ENCODE measurements at regions not wholly inside any gene's neighbourhood (a gene's known extent, or its start where the extent isn't known, plus 50 kb on each side); places are given as distances from the start of the nearest gene placed in this dataset.

- WGBS (ENCODE audit: insufficient coverage, low coverage, missing lambda C conversion rate), result 3% methylated on average over 3 of the region's 3 CpGs
- H3K36me3 ChIP-seq (ENCODE audit: control insufficient read depth, insufficient read depth, low read length), result no peaks in the 10 kb centered on the region
- DNase-seq (ENCODE audit: extremely low read depth in 1 of 4, low spot score in 3 of 4), result no peak
- ChIA-PET POLR2A (no interaction called here), CTCF (ENCODE audit: low intra/inter-chr PET ratio) (no interaction called here)
- H3K4me3 ChIP-seq, result no peak overlapping the region
- in situ Hi-C loops (cut with MboI), result no loop called here
- H3K9me1 ChIP-seq (ENCODE audit: control insufficient read depth, insufficient read depth, low read length), result no peaks in the 10 kb centered on the region
- H3K9me3 ChIP-seq (replicated peaks; ENCODE audit: control insufficient read depth, insufficient read depth, low read depth, low read length), result no peaks in the 10 kb centered on the region
- no TSS peak for BruUV-seq (replicated peaks)
- H3K4me2 ChIP-seq (ENCODE audit: insufficient read depth, low read length), result no peak overlapping the region
- intact Hi-C loops (cut with micrococcal nuclease), result no loop called here
- no peak overlapping the region for H2AFZ ChIP-seq (ENCODE audit: low read depth, low read length)
- no peak overlapping the region for H3K9ac ChIP-seq (ENCODE audit: insufficient read depth in 1 of 2, low read depth in 2 of 2, low read length in 2 of 2)
- no peak for FAIRE-seq
- H3K79me2 ChIP-seq (ENCODE audit: control insufficient read depth, insufficient read depth, low read length), result no peaks in the 10 kb centered on the region
- ATAC-seq, result no peak
- no peaks in the 10 kb centered on the region for H3K27me3 ChIP-seq (ENCODE audit: control insufficient read depth in 2 of 2, insufficient read depth in 2 of 2, low read length in 2 of 2)
- H3K27ac ChIP-seq (ENCODE audit: extremely low read depth, low read depth, low read length), result no peak overlapping the region
- no peaks in the 10 kb centered on the region for H3K4me1 ChIP-seq (replicated peaks in 1 of 2; ENCODE audit: control insufficient read depth in 2 of 2, insufficient read depth in 2 of 2, low read length in 2 of 2)
- no peaks in the 10 kb centered on the region for H4K20me1 ChIP-seq (replicated peaks; ENCODE audit: control insufficient read depth, insufficient read depth, low read length)
- TF ChIP-seq MCM5 (IDR thresholded peaks at IDR 0.05; ENCODE audit: low read depth), result no peak
- no peak for TF ChIP-seq MEIS2 (IDR thresholded peaks at IDR 0.05; ENCODE audit: partially characterized antibody)
- TF ChIP-seq MYC (IDR thresholded peaks at IDR 0.05; ENCODE audit: low read depth, low read length), result no peak
- TF ChIP-seq MYC (CRISPR knock-in tag; IDR thresholded peaks at IDR 0.05; ENCODE audit: borderline replicate concordance, low read depth), result no peak
- TF ChIP-seq PML (IDR thresholded peaks at IDR 0.05; ENCODE audit: low read length), result no peak
- TF ChIP-seq ZNF184 (CRISPR knock-in tag; IDR thresholded peaks at IDR 0.05), result no peak
- no peak for TF ChIP-seq ARID2 (IDR thresholded peaks at IDR 0.05)
- TF ChIP-seq TCF7 (IDR thresholded peaks at IDR 0.05; ENCODE audit: borderline replicate concordance), result no peak
- TF ChIP-seq NR0B1 (IDR thresholded peaks at IDR 0.05; ENCODE audit: partially characterized antibody), result no peak
- TF ChIP-seq ETS1 (conservative IDR thresholded peaks at IDR 0.05; ENCODE audit: control insufficient read depth, low read depth, low read length), result no peak
- no peak for TF ChIP-seq AFF1 (IDR thresholded peaks at IDR 0.05; ENCODE audit: low read depth in 1 of 2, partially characterized antibody in 2 of 2)
- TF ChIP-seq ZNF644 (tag; IDR thresholded peaks at IDR 0.05; ENCODE audit: low read depth), result no peak
- TF ChIP-seq E2F8 (IDR thresholded peaks at IDR 0.05; ENCODE audit: low read depth, partially characterized antibody), result no peak
Observed at GRCh38 chr9:20043035-20043434, 254.2 kb upstream of the SLC24A2 start.
